Adrenal gland (tissue), 9 donors: ENCODE measurements at regions not wholly inside any gene's neighbourhood (a gene's known extent, or its start where the extent isn't known, plus 50 kb on each side); places are given as distances from the start of the nearest gene placed in this dataset.

Experiments used
- DNase-seq, 7 donors: peaks; one replicate each; pipeline ENCODE4 v3.0.0-alpha.2; 2019 to 2020
- H3K27ac ChIP-seq, 5 donors: fragments of 200-600 bp; sonication (generic) in 4 of 5; 1 replicate in 3 of 5; 2 replicates in 2 of 5; pipeline versions ENCODE4 v1.5.1 to v1.8.0; 2016 to 2020; ENCODE audit warnings: mild to moderate bottlenecking in 1 of 5
- H3K27me3 ChIP-seq: fragments of 200-600 bp; 2 replicates; pipeline ENCODE4 v1.8.0; 2021
- H3K36me3 ChIP-seq, 2 donors: fragments of 200-600 bp; replicated peaks in 1 of 2; 1 replicate in 1 of 2; 2 replicates in 1 of 2; pipeline versions ENCODE4 v1.5.1 to v1.8.0; 2018 to 2022
- H3K4me1 ChIP-seq, 2 donors: fragments of 200-600 bp; replicated peaks in 1 of 2; 1 replicate in 1 of 2; 2 replicates in 1 of 2; pipeline versions ENCODE4 v1.5.1 to v1.8.0; 2018 to 2021
- H3K4me3 ChIP-seq, 4 donors: fragments of 200-600 bp; sonication (generic) in 3 of 4; one replicate each; pipeline ENCODE4 v1.5.1; 2016 to 2018
- H3K9me3 ChIP-seq, 3 donors: fragments of 200-600 bp; sonication (generic) in 1 of 3; replicated peaks in 1 of 3; 1 replicate in 2 of 3; 2 replicates in 1 of 3; pipeline versions ENCODE4 v1.5.1 to v1.8.0; 2016 to 2021
- POLR2A ChIP-seq, 2 donors: fragments of 450-650 bp; IDR thresholded peaks; one replicate each; pipeline ENCODE4 v1.6.1; 2017; ENCODE audit warnings: antibody characterized with exemption in 2 of 2, mild to moderate bottlenecking in 2 of 2, moderate library complexity in 1 of 2
- WGBS, 4 donors: extraction: QIAGEN DNeasy Blood & Tissue Kit in 2 of 4; methylation state at CpG; one replicate each; pipeline versions ENCODE4 v1.1.5 to v1.1.7; 2013 to 2017; 5-methylcytosine and 5-hydroxymethylcytosine counted together
- intact Hi-C, 2 donors: fragments of 100-400 bp; cut with DNase I; formaldehyde crosslinking; loops; one replicate each; pipeline versions ENCODE4 v1.14.1 to v1.15.0; 2022 to 2023
- TF ChIP-seq, protein P1 (sequence below), 6 experiments: fragments of 450-650 bp in 4 of 6; fragments of 200-600 bp in 2 of 6; sonication (generic) in 1 of 6; IDR thresholded peaks; 1 replicate in 5 of 6; 2 replicates in 1 of 6; pipeline versions ENCODE4 v1.5.1 to v1.8.0; 2016 to 2021; ENCODE audit warnings: antibody characterized with exemption in 6 of 6, mild to moderate bottlenecking in 2 of 6, moderate library complexity in 1 of 6
- donor health status: healthy with polysubstance abuse.
- donor health status: Bipolar disorder and iron deficiency.
- donor health status: DM: yes; HTN: yes; CAD: no.
- donor health status: DM: no; HTN: no; CAD: no.
- donor health status: DM: no; HTN: no; CAD: no.

DNA sequence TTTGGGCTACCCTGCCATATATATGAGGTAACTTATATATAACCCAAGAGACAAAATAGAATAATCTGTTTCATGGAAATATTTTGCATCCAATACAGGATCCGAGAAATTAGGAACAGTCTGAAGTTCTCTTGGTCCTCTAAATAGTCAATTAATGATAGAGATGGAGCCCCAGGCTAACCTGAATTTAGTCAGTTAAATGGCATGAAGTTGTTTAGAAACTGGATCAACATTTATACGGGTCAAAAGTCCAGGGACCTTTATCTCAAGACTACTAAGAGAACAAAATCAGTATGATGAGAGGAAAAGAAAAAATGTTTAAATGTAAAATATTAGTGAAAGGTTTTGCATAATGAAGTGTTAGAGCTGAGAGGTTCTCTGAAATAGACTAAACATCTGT is 303.3 kb upstream of the ACTBL2 start:
- Histone ChIP-seq H3K36me3 (no peaks in the 10 kb centered on the region), H3K27me3 (no peaks in the 10 kb centered on the region), H3K9me3 (peaks cover 0 to 7% (median 0%) of the 10 kb centered on the region in 3 donors), H3K4me1 (no peaks in the 10 kb centered on the region), H3K27ac (no peak overlapping the region), H3K4me3 (no peak overlapping the region)
- TF ChIP-seq POLR2A (IDR thresholded peaks at IDR 0.05), result no peak
- TF ChIP-seq, protein P1, sequence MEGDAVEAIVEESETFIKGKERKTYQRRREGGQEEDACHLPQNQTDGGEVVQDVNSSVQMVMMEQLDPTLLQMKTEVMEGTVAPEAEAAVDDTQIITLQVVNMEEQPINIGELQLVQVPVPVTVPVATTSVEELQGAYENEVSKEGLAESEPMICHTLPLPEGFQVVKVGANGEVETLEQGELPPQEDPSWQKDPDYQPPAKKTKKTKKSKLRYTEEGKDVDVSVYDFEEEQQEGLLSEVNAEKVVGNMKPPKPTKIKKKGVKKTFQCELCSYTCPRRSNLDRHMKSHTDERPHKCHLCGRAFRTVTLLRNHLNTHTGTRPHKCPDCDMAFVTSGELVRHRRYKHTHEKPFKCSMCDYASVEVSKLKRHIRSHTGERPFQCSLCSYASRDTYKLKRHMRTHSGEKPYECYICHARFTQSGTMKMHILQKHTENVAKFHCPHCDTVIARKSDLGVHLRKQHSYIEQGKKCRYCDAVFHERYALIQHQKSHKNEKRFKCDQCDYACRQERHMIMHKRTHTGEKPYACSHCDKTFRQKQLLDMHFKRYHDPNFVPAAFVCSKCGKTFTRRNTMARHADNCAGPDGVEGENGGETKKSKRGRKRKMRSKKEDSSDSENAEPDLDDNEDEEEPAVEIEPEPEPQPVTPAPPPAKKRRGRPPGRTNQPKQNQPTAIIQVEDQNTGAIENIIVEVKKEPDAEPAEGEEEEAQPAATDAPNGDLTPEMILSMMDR (IDR thresholded peaks at IDR 0.05), result no peak
- DNase-seq, result no peak
- 75 to 89% (median 87%) methylated on average over 2 of the region's 2 CpGs for WGBS, 4 donors
- intact Hi-C loops, result loop anchor here in 1 of 2 donors (10.0 kb wide), 1 partner anchor 281 kb away; no protein-coding TSS in a partner anchor

DNA sequence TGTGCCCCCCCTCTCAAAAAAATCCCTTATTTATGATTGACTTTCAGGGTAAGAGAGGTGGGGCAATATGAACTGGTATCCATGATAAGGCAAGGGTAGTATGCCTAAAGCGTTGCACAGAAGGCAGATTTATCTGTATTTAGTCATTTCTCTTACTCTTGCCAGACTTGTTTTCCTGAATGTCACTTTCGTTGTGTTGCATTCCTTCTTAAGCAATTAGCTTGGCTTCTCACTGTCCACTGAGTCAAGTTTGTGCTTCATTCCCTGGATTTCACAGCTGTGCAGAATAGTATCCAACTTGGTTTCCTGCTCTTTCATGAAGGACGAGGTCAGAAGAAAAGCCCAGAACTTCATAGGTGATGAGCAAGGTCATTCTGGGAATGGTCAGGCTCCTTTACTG is 301.5 kb upstream of the ACTBL2 start:
- Histone ChIP-seq H3K27me3 (no peaks in the 10 kb centered on the region), H3K4me1 (peaks cover 0 to 5% of the 10 kb centered on the region in 2 donors), H3K27ac (no peak overlapping the region), H3K36me3 (no peaks in the 10 kb centered on the region), H3K4me3 (no peak overlapping the region), H3K9me3 (peaks cover 0 to 7% (median 0%) of the 10 kb centered on the region in 3 donors)
- DNase-seq, result no peak
- intact Hi-C loops, result loop anchor here (5.0 to 10.0 kb wide), 2 partner anchors 279 to 673 kb away; no protein-coding TSS in a partner anchor
- TF ChIP-seq, protein P1 (IDR thresholded peaks at IDR 0.05), result no peak
- no peak for TF ChIP-seq POLR2A (IDR thresholded peaks at IDR 0.05)
- WGBS, 4 donors, result 56 to 77% (median 66%) methylated on average over 3 of the region's 3 CpGs

DNA sequence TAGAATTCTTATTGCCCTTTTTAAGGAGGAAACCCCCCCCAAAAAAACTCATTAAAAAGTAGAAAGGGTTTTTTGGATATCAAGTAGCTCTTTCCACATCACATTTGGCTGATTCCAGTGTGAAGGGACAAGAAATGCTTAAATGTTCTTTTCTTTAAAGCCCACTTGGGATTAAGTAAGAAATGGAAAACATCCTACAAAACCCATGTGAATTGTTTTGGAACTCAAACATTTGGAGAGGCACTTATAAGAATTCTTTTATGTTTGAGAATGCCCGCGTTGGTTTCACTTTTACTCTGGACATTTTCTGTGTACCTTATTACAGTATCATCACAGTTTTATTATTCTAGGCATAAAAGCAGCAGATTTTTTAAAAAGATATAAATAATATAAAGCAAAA is 301.1 kb upstream of the ACTBL2 start:
- DNase-seq, result no peak
- no peak overlapping the region for H3K4me3 ChIP-seq
- H3K4me1 ChIP-seq, result peaks cover 0 to 5% of the 10 kb centered on the region in 2 donors
- no peaks in the 10 kb centered on the region for H3K27me3 ChIP-seq
- no peak for TF ChIP-seq POLR2A (IDR thresholded peaks at IDR 0.05)
- TF ChIP-seq, protein P1 (IDR thresholded peaks at IDR 0.05), result no peak
- peaks cover 0 to 3% (median 0%) of the 10 kb centered on the region in 3 donors for H3K9me3 ChIP-seq
- intact Hi-C loops, result loop anchor here (5.0 to 10.0 kb wide), 2 partner anchors 279 to 674 kb away; no protein-coding TSS in a partner anchor
- WGBS, 4 donors, result 75 to 85% (median 81%) methylated on average over 2 of the region's 2 CpGs
- H3K27ac ChIP-seq, result no peak overlapping the region
- H3K36me3 ChIP-seq, result no peaks in the 10 kb centered on the region

DNA sequence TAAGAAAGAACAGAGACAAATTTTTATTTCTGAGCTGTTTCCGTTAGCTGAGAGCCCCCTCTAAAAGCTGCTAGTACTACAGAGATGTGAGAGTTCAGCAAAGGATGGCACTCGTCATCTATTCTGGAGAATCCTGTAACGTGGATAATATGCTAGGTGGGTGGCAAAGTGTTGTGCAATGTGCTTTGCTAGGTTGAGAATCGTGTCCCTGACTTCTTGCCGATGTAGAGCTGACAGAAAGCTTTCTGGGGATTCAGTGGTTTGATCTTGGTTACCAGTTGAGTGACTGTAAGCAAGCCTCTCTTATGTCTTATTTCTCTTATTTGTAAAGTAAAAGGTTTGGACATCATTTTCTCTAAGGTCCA is 298.3 kb upstream of the ACTBL2 start:
- Histone ChIP-seq H3K4me3 (no peak overlapping the region), H3K27ac (no peak overlapping the region), H3K27me3 (no peaks in the 10 kb centered on the region), H3K9me3 (no peaks in the 10 kb centered on the region), H3K4me1 (peaks cover 0 to 14% of the 10 kb centered on the region in 2 donors), H3K36me3 (no peaks in the 10 kb centered on the region)
- intact Hi-C loops, result loop anchor here (2.0 to 10.0 kb wide), 3 partner anchors 276 to 678 kb away; no protein-coding TSS in a partner anchor
- 86 to 92% (median 91%) methylated on average over 5 of the region's 5 CpGs for WGBS, 4 donors
- DNase-seq, result no peak
- TF ChIP-seq, protein P1 (IDR thresholded peaks at IDR 0.05), result no peak
- no peak for TF ChIP-seq POLR2A (IDR thresholded peaks at IDR 0.05)
